ENCODE measurements at regions not wholly inside any gene's neighbourhood (a gene's known extent, or its start where the extent isn't known, plus 50 kb on each side); places are given as distances from the start of the nearest gene placed in this dataset.

GRCh38 chr3:72442759-72443158, 405.5 kb downstream of the SHQ1 start:
- BruUV-seq (replicated peaks): no TSS peak

More at GRCh38 chr3:72442759-72443158, 405.5 kb downstream of the SHQ1 start:
- POLR2A ChIA-PET: no interaction called here
- Histone ChIP-seq H3K27me3 (ENCODE audit: control insufficient read depth in 2 of 2, insufficient read depth in 2 of 2, low read length in 2 of 2) (no peaks in the 10 kb centered on the region), H2AFZ (ENCODE audit: low read depth, low read length) (no peak overlapping the region), H3K4me3 (replicated peaks in 1 of 3; ENCODE audit: insufficient read depth in 1 of 3, low read depth in 1 of 3, low read length in 3 of 3) (no peak overlapping the region), H3K79me2 (ENCODE audit: control insufficient read depth, insufficient read depth, low read length) (peaks cover 71% of the 10 kb centered on the region), H3K9me3 (replicated peaks; ENCODE audit: control insufficient read depth, insufficient read depth, low read length) (no peaks in the 10 kb centered on the region), H3K27ac (ENCODE audit: insufficient read depth, low read depth, low read length) (no peak overlapping the region), H3K36me3 (ENCODE audit: control insufficient read depth in 2 of 2, extremely low read depth in 1 of 2, insufficient read depth in 2 of 2, low read length in 2 of 2) (peaks cover 0 to 3% of the 10 kb centered on the region in 2 experiments), H3K4me1 (ENCODE audit: control insufficient read depth, extremely low read depth, insufficient read depth, low read length) (peaks cover 20% of the 10 kb centered on the region), H4K20me1 (replicated peaks; ENCODE audit: control insufficient read depth, extremely low read depth, insufficient read depth, low read length) (peaks cover 14% of the 10 kb centered on the region), H3K9ac (replicated peaks; ENCODE audit: extremely low read depth, insufficient read depth, low read length) (no peak overlapping the region), H3K4me2 (ENCODE audit: insufficient read depth, low read length) (no peak overlapping the region), H3K9me1 (replicated peaks; ENCODE audit: control insufficient read depth, extremely low read depth, insufficient read depth, low read length) (no peaks in the 10 kb centered on the region)
- CTCF ChIA-PET: interaction anchor here (1.2 kb wide), 1 partner anchor 140 kb away, joined by 4 read pairs; no protein-coding TSS in a partner anchor
- intact Hi-C loops (cut with micrococcal nuclease) (loop anchor here (10.0 kb wide), 3 partner anchors 258 to 718 kb away; partner anchors contain the start of gene EIF4E3), dilution Hi-C loops (cut with MboI; ENCODE audit: extremely low pct_ligation_motif_present, low sequenced_read_pairs) (no loop called here)
- no peak for FAIRE-seq
- TF ChIP-seq POLR2A (IDR thresholded peaks at IDR 0.05; ENCODE audit: low read depth, low read length): no peak
- TF ChIP-seq, protein P1, sequence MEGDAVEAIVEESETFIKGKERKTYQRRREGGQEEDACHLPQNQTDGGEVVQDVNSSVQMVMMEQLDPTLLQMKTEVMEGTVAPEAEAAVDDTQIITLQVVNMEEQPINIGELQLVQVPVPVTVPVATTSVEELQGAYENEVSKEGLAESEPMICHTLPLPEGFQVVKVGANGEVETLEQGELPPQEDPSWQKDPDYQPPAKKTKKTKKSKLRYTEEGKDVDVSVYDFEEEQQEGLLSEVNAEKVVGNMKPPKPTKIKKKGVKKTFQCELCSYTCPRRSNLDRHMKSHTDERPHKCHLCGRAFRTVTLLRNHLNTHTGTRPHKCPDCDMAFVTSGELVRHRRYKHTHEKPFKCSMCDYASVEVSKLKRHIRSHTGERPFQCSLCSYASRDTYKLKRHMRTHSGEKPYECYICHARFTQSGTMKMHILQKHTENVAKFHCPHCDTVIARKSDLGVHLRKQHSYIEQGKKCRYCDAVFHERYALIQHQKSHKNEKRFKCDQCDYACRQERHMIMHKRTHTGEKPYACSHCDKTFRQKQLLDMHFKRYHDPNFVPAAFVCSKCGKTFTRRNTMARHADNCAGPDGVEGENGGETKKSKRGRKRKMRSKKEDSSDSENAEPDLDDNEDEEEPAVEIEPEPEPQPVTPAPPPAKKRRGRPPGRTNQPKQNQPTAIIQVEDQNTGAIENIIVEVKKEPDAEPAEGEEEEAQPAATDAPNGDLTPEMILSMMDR (IDR thresholded peaks at IDR 0.05; ENCODE audit: extremely low read depth in 1 of 2, insufficient read depth in 1 of 2, low read depth in 1 of 2, low read length in 2 of 2): no peak
- TF ChIP-seq POLR2AphosphoS5 (IDR thresholded peaks at IDR 0.05; ENCODE audit: insufficient read depth, low read depth, low read length): no peak
- no peak for TF ChIP-seq GATA2 (IDR thresholded peaks at IDR 0.05; ENCODE audit: insufficient read depth, insufficient read length, low read depth, low read length)
- no peak for TF ChIP-seq MYC (IDR thresholded peaks at IDR 0.05; ENCODE audit: low read depth, low read length)
- TF ChIP-seq FOS (IDR thresholded peaks at IDR 0.05; ENCODE audit: borderline replicate concordance, insufficient read depth, low read length): no peak
- no peak for TF ChIP-seq EZH2 (IDR thresholded peaks at IDR 0.05; ENCODE audit: borderline replicate concordance, low read depth, low read length, severe bottlenecking)
- no peak for TF ChIP-seq JUN (IDR thresholded peaks at IDR 0.05; ENCODE audit: borderline replicate concordance, insufficient read depth, insufficient read length, low read depth)
- TF ChIP-seq, protein P2, sequence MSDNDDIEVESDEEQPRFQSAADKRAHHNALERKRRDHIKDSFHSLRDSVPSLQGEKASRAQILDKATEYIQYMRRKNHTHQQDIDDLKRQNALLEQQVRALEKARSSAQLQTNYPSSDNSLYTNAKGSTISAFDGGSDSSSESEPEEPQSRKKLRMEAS (IDR thresholded peaks at IDR 0.05; ENCODE audit: insufficient read depth, insufficient read length): no peak
- DNase-seq (ENCODE audit: low read depth, low spot score): no peak

Data from endothelial cell of umbilical vein (primary cell).